HCT116 (cell line): ENCODE measurements at regions not wholly inside any gene's neighbourhood (a gene's known extent, or its start where the extent isn't known, plus 50 kb on each side); places are given as distances from the start of the nearest gene placed in this dataset.

ENCODE experiments used
- ATAC-seq: fragments of 200-7000 bp; cut with Tn5 transposase; 2 replicates; pipeline ENCODE4 v1.9.1; 2020; ENCODE audit warnings: mild to moderate bottlenecking, moderate library complexity
- BruUV-seq: library from RNA; stranded (reverse); fragments of 400-500 nt; replicated peaks from 2 replicates; lab custom pipeline; 2021; lab: Mats Ljungman, UMichigan
- CTCF ChIA-PET: fragments of 300-600 bp; sonication (Branson Sonifier 250); formaldehyde crosslinking; loops from one replicate; lab custom pipeline; 2021; ENCODE audit warnings: antibody characterized with exemption; lab: Charles Lee
- POLR2A ChIA-PET: fragments of 300-600, 350-600 bp; sonication (Branson Sonifier 250); formaldehyde crosslinking; loops from one replicate; lab custom pipeline; 2021; ENCODE audit warnings: antibody characterized with exemption; lab: Charles Lee
- RAD21 ChIA-PET, 2 experiments: fragments of 300-600 bp; sonication (Branson Sonifier 250); formaldehyde crosslinking; loops; one replicate each; lab custom pipeline; 2023; ENCODE audit warnings: low total read pairs in 2 of 2; ENCODE audit not compliant: uncharacterized antibody in 2 of 2, unreplicated experiment in 2 of 2, low non-redundant PET in 1 of 2; lab: Charles Lee
- DNase-seq: peaks from one replicate; pipeline ENCODE4 v3.0.0-alpha.2; 2010; ENCODE audit warnings: low read depth, low spot score
- H2AFZ ChIP-seq: fragments of 200-600 bp; shearing (Covaris generic), sonication (generic); 2 replicates; pipeline ENCODE4 v1.6.1; 2017; ENCODE audit warnings: low read depth, mixed run types, mixed read lengths, antibody characterized with exemption, low read length; ENCODE audit not compliant: poor library complexity, severe bottlenecking
- H3K27ac ChIP-seq: 2 replicates; pipeline ENCODE4 v1.5.1; 2012; ENCODE audit warnings: low read depth, low read length
- H3K27me3 ChIP-seq: fragments of 200-600 bp; sonication (generic); 2 replicates; pipeline ENCODE4 v1.6.1; 2016; ENCODE audit warnings: mixed run types, low read length, mixed read lengths; ENCODE audit not compliant: insufficient read depth
- H3K36me3 ChIP-seq, 2 experiments: fragments of 200-500 bp in 1 of 2; fragments of 200-600 bp in 1 of 2; sonication (Bioruptor generic) in 1 of 2; sonication (generic) in 1 of 2; 2 replicates each; pipeline versions ENCODE4 v1.5.1 to v1.6.1; 2014 to 2016; ENCODE audit warnings: low read length in 2 of 2, inconsistent platforms in 1 of 2, mixed read lengths in 1 of 2, mixed run types in 1 of 2; ENCODE audit not compliant: insufficient read depth in 2 of 2, control insufficient read depth in 1 of 2
- H3K4me1 ChIP-seq, 2 experiments: fragments of 200-600 bp in 1 of 2; sonication (generic) in 1 of 2; 2 replicates each; pipeline versions ENCODE4 v1.5.1 to v1.6.1; 2012 to 2017; ENCODE audit warnings: low read length in 2 of 2, inconsistent platforms in 1 of 2, mild to moderate bottlenecking in 1 of 2, mixed read lengths in 1 of 2, mixed run types in 1 of 2, moderate library complexity in 1 of 2; ENCODE audit not compliant: insufficient read depth in 2 of 2, control insufficient read depth in 1 of 2
- H3K4me2 ChIP-seq: fragments of 200-600 bp; sonication (generic); 2 replicates; pipeline ENCODE4 v1.6.1; 2017; ENCODE audit warnings: mixed run types, low read length, mixed read lengths
- H3K4me3 ChIP-seq, 2 experiments: fragments of 200-600 bp in 1 of 2; sonication (generic) in 1 of 2; replicated peaks in 1 of 2; 2 replicates each; pipeline ENCODE4 v1.5.1; 2011 to 2016; ENCODE audit warnings: low read length in 2 of 2, control low read depth in 1 of 2, low read depth in 1 of 2, mild to moderate bottlenecking in 1 of 2, mixed read lengths in 1 of 2, mixed run types in 1 of 2
- H3K79me2 ChIP-seq: fragments of 200-600 bp; sonication (generic); 2 replicates; pipeline ENCODE4 v1.6.1; 2017; ENCODE audit warnings: mild to moderate bottlenecking, mixed run types, low read length, moderate library complexity, mixed read lengths; ENCODE audit not compliant: insufficient read depth
- H3K9ac ChIP-seq: fragments of 200-600 bp; sonication (generic); 2 replicates; pipeline ENCODE4 v1.6.1; 2016; ENCODE audit warnings: low read length, mixed read lengths
- H3K9me2 ChIP-seq: fragments of 200-600 bp; sonication (generic), shearing (Covaris generic); 2 replicates; pipeline ENCODE4 v1.6.1; 2017; ENCODE audit warnings: mixed run types, mild to moderate bottlenecking, moderate library complexity; ENCODE audit not compliant: insufficient read depth
- H3K9me3 ChIP-seq, 2 experiments: fragments of 200-500 bp in 1 of 2; fragments of 200-600 bp in 1 of 2; sonication (Bioruptor generic) in 1 of 2; sonication (generic) in 1 of 2; 2 replicates each; pipeline ENCODE4 v1.6.1; 2014 to 2017; ENCODE audit warnings: low read length in 2 of 2, mixed read lengths in 2 of 2, inconsistent platforms in 1 of 2, low read depth in 1 of 2, mild to moderate bottlenecking in 1 of 2, mixed run types in 1 of 2, moderate library complexity in 1 of 2; ENCODE audit not compliant: control insufficient read depth in 1 of 2, insufficient read depth in 1 of 2
- H4K20me1 ChIP-seq: fragments of 200-600 bp; sonication (generic), shearing (Covaris generic); 2 replicates; pipeline ENCODE4 v1.6.1; 2017; ENCODE audit warnings: mixed run types, mild to moderate bottlenecking, moderate library complexity; ENCODE audit not compliant: insufficient read depth
- CEBPB ChIP-seq: IDR thresholded peaks from 2 replicates; pipeline ENCODE4 v1.6.1; 2012; ENCODE audit warnings: low read depth
- ELF1 ChIP-seq: IDR thresholded peaks from 2 replicates; pipeline ENCODE4 v1.6.1; 2012; ENCODE audit warnings: low read depth, borderline replicate concordance
- FOSL1 ChIP-seq: IDR thresholded peaks from 2 replicates; pipeline ENCODE4 v1.6.1; 2012; ENCODE audit warnings: low read depth
- JUND ChIP-seq: IDR thresholded peaks from 2 replicates; pipeline ENCODE4 v1.6.1; 2012
- SP1 ChIP-seq: IDR thresholded peaks from 2 replicates; pipeline ENCODE4 v1.6.1; 2012; ENCODE audit warnings: low read depth
- SRF ChIP-seq: IDR thresholded peaks from 2 replicates; pipeline ENCODE4 v1.6.1; 2012; ENCODE audit warnings: low read depth
- ZNF274 ChIP-seq: fragments of 200-500 bp; sonication (Bioruptor generic); IDR thresholded peaks from 2 replicates; pipeline ENCODE4 v1.6.1; 2014; ENCODE audit warnings: mild to moderate bottlenecking, low read depth, low read length, inconsistent platforms
- intact Hi-C: fragments of 100-400 bp; cut with micrococcal nuclease; formaldehyde crosslinking; loops from 2 replicates; pipeline ENCODE4 v1.10.0; 2022
- TF ChIP-seq, protein P1 (sequence below): IDR thresholded peaks from 2 replicates; pipeline ENCODE4 v1.6.1; 2012
- TF ChIP-seq, protein P2 (sequence below): IDR thresholded peaks from 2 replicates; pipeline ENCODE4 v1.6.1; 2012; ENCODE audit warnings: low read depth

DNA sequence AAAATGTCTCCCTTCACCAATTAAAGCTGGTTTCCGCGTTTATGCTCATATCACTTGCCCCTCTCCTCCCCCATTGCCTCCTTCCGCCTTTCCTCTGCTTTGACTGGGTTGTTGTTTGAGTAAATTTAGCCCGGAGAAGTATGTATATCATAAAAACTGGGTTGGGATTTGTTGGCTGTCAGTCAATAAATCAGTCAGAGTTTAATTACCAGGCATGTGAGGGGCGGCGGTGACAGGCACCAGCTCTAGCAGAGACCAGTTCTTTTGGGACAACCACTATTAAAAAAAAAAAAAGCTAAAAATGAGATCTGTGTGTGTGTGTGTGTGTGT lies 382.4 kb upstream of the SMIM21 start:
- no peak overlapping the region for H2AFZ ChIP-seq
- no peaks in the 10 kb centered on the region for H3K9me3 ChIP-seq
- no peak overlapping the region for H3K27ac ChIP-seq
- POLR2A ChIA-PET: no interaction called here
- BruUV-seq: no TSS peak
- CTCF ChIA-PET: no interaction called here
- H3K4me2 ChIP-seq: no peak overlapping the region
- TF ChIP-seq ELF1 (no peak), CEBPB (no peak), FOSL1 (no peak), ZNF274 (no peak), SRF (no peak), SP1 (no peak)
- H3K4me1 ChIP-seq: no peaks in the 10 kb centered on the region
- H3K36me3 ChIP-seq: no peaks in the 10 kb centered on the region
- H3K4me3 ChIP-seq: no peak overlapping the region
- ATAC-seq: no peak
- H3K9ac ChIP-seq: no peak overlapping the region
- DNase-seq: no peak
- H3K79me2 ChIP-seq: no peaks in the 10 kb centered on the region
- RAD21 ChIA-PET: no interaction called here
- no peaks in the 10 kb centered on the region for H3K9me2 ChIP-seq
- H4K20me1 ChIP-seq: no peaks in the 10 kb centered on the region
- intact Hi-C loops: no loop called here
- peaks cover 8% of the 10 kb centered on the region; the same call in 1 of the 2 replicates for H3K27me3 ChIP-seq

DNA sequence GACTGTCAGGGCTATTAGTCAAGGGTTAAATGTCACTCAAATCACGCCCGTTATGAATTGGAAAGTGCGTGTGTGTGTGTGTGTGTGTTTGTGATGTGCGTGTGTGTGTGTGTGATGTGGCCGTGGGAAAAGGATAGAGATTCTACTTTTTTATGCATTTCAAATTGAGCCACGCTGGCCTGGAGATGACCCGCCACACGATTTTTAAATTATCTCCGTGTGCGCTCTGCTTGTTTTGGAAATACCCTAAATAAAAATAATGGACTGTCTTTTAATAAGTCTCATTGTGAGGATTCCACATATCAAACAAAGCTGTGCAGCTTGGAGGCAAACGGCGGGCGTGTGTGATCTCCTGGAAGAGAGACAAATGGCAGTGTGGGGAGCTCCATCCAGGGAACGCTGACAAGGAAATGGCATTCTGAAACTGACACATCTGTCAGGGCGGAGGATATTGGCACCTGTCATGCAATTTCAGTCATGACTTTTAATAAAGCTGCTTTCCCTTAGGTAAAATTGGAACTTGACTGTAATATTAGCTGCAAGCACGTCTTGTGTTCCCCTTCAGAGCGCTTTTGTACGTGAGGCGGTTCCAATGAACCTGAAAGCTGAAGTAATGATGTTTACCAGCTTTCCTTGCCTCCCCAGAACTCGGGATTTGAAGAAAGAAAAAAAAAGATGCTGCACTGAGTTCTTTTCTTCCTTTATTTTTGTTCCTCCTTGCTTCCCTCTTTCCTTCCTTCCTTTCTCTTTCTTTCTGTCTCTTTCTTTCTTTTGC lies 381.8 kb upstream of the SMIM21 start:
- CTCF ChIA-PET: no interaction called here
- no peak overlapping the region for H3K9ac ChIP-seq
- H3K36me3 ChIP-seq: no peaks in the 10 kb centered on the region
- H3K4me2 ChIP-seq: no peak overlapping the region
- no peak overlapping the region for H3K27ac ChIP-seq
- H3K4me3 ChIP-seq: no peak overlapping the region
- no peaks in the 10 kb centered on the region for H3K9me3 ChIP-seq
- H4K20me1 ChIP-seq: no peaks in the 10 kb centered on the region
- no peak overlapping the region for H2AFZ ChIP-seq
- no peak for ATAC-seq
- no peaks in the 10 kb centered on the region for H3K4me1 ChIP-seq
- intact Hi-C loops: no loop called here
- H3K79me2 ChIP-seq: no peaks in the 10 kb centered on the region
- no peak for DNase-seq
- H3K27me3 ChIP-seq: peaks cover 8% of the 10 kb centered on the region; the same call in 1 of the 2 replicates
- no TSS peak for BruUV-seq
- no peaks in the 10 kb centered on the region for H3K9me2 ChIP-seq
- POLR2A ChIA-PET: no interaction called here
- TF ChIP-seq, protein P1, sequence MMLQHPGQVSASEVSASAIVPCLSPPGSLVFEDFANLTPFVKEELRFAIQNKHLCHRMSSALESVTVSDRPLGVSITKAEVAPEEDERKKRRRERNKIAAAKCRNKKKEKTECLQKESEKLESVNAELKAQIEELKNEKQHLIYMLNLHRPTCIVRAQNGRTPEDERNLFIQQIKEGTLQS: no peak
- TF ChIP-seq JUND: no peak
- TF ChIP-seq, protein P2, sequence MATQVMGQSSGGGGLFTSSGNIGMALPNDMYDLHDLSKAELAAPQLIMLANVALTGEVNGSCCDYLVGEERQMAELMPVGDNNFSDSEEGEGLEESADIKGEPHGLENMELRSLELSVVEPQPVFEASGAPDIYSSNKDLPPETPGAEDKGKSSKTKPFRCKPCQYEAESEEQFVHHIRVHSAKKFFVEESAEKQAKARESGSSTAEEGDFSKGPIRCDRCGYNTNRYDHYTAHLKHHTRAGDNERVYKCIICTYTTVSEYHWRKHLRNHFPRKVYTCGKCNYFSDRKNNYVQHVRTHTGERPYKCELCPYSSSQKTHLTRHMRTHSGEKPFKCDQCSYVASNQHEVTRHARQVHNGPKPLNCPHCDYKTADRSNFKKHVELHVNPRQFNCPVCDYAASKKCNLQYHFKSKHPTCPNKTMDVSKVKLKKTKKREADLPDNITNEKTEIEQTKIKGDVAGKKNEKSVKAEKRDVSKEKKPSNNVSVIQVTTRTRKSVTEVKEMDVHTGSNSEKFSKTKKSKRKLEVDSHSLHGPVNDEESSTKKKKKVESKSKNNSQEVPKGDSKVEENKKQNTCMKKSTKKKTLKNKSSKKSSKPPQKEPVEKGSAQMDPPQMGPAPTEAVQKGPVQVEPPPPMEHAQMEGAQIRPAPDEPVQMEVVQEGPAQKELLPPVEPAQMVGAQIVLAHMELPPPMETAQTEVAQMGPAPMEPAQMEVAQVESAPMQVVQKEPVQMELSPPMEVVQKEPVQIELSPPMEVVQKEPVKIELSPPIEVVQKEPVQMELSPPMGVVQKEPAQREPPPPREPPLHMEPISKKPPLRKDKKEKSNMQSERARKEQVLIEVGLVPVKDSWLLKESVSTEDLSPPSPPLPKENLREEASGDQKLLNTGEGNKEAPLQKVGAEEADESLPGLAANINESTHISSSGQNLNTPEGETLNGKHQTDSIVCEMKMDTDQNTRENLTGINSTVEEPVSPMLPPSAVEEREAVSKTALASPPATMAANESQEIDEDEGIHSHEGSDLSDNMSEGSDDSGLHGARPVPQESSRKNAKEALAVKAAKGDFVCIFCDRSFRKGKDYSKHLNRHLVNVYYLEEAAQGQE: no peak
- TF ChIP-seq ZNF274: no peak
- RAD21 ChIA-PET: interaction anchor here in 1 of 2 experiments (0.5 kb wide), 1 partner anchor 616 kb away, joined by 5 read pairs; no protein-coding TSS in a partner anchor
